IPS-NIHi7 (cell line): ENCODE measurements at regions not wholly inside any gene's neighbourhood (a gene's known extent, or its start where the extent isn't known, plus 50 kb on each side); places are given as distances from the start of the nearest gene placed in this dataset.
"Not testable (repeated sequence)": the region's sequence is repeated elsewhere in the genome, so short reads cannot be mapped to it uniquely, and the experiment has no call there.

ENCODE experiments used
- DNase-seq: peaks from one replicate; pipeline ENCODE4 v3.0.0; 2012; ENCODE audit warnings: mixed read lengths; ENCODE audit errors: extremely low spot score

- no peak for DNase-seq
These were observed 875.2 kb downstream of the FLRT2 start for GRCh38 chr14:86404989-86405649.

- no peak for DNase-seq
These were observed 874.5 kb downstream of the FLRT2 start for GRCh38 chr14:86404425-86404824.

DNA sequence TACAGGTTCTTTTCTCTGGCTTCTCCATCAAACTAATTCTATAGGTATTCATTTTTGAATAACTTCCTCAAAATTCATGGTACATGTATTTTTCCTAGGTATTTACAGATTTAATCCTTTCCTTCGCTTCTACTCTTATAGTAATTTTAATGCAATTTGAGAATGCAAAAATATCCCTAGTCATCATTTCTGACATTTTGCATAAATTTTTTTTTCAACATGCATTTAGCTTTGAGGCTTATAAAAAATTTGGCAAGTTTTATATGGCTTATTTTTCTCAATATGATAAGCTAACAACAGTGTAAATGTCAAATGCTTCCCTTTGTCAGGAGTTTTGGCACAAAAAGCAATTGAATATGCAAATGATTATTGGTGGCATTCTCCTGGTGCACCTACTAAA lies 872.6 kb downstream of the FLRT2 start:
- DNase-seq, result no peak

- no peak for DNase-seq
These were observed 861.1 kb downstream of the FLRT2 start for GRCh38 chr14:86391085-86391484.

DNA sequence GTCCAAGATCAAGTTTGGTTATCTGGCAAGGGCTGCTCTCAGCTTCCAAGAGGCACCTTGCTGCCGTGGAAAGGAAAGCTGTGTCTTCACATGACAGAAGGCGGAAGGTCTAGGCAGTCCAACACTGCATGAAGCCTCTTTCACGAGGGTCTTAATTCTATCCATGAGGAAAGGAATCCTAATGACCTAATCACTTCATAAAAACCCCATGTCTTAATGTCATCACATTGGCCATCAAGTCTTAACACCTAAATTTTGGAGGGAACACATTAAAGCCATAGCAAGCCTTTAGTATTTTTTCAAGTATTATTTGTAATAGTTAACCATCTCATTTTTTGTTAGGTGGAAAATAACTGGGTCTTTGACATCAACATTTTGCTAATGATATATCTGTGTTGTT lies 858.3 kb downstream of the FLRT2 start:
- DNase-seq, result no peak

- DNase-seq, result no peak
These were observed 843.9 kb downstream of the FLRT2 start for GRCh38 chr14:86373886-86374285.

DNA sequence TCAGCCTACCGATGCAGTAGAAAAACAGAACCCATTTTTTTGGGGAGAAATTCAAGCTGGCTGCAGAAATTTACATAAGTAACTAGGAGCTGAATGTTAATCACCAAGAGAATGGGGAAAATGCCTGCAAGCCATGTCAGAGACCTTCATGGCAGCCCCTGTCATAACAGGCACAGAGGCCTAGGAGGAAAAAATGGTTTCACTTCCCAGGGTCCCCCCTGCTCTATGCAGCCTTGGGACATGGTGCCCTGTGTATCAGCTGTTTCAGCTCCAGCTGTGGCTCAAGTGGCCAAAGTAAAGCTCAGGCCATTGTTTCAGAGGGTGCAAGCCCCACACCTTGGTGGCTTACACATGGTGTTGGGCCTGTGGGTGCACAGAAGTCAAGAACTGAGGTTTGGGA lies 842.5 kb downstream of the FLRT2 start:
- no peak for DNase-seq

DNA sequence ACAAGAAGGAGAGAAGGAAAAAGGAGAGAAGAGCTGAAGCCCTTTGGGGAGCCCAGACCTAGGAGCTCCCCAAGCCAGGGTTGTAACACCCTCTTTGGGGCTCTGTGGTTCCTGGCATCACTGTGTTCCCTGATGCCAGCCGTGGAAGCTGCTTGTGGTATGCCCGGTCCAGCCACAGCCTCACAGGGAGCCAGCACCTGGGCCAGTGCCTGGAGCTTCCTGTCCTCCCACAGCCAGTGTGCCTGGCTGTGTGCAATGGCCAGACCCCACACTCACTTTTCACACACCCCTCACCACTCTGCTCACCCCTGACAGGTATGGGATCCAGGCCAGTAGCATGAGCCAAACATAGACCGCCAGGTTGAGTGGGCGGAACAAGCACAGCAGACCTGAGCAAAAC lies 834.7 kb downstream of the FLRT2 start:
- no peak for DNase-seq

DNA sequence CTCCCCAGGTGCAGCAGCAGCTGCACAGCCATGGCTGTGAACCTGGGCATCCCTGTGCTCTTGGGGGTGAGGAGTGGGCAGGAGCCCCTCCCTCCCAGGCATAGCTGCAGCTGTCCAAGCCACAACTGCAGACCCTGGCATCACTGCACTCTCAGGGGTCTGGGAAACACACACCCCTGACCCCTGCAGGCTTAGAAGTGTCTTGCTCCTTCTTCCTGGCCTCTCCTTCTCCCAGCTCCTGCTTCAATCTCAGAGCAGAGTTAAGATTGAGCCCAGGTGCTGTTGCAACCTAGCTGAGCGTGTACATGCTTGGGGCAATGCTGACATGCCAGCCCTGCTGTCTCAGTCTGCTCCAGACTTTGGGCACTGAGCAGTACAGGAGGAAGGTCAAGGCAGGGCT lies 833.6 kb downstream of the FLRT2 start:
- no peak for DNase-seq

- DNase-seq, result no peak
These were observed 833.1 kb downstream of the FLRT2 start for GRCh38 chr14:86363047-86363446.

GRCh38 chr14:86357876-86358275 lies 827.9 kb downstream of the FLRT2 start:
- no peak for DNase-seq

DNA sequence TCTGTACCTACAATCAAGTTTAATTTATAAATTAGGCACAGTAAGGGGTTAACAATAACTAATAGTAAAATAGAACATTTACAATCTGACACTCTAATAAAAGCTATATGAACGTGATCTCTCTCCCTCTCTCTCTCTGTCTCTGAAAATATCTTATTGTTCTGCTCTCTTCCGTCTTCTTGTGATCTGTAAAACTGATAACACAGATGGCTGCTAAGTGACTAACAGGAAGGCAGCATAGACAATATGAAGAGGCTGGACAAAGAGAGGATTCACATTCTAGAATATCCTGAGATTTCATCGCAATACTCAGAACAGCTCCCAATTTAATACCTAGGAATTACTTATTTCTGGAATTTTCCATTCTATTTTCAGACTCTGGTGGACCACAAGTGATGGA lies 827.2 kb downstream of the FLRT2 start:
- no peak for DNase-seq

- DNase-seq, result no peak
These were observed 817.0 kb downstream of the FLRT2 start for GRCh38 chr14:86346818-86347384.

DNA sequence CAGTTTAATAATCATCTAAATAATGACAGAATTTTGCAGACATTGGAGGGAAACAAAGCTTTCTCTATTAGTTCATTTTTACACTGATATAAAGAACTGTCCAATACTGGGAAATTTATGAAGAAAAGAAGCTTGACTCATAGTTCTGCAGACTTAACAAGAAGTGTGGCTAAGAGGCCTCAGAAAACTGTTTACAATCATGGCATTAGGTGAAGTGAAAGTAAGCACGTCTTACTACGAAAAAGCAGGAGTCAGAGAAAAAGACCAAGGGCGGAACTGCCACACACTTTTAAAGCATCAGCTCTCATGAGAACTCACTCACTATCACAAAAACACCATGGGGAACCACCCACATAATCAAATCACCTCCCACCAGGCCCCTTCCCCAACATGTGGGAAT lies 804.4 kb downstream of the FLRT2 start:
- DNase-seq, result no peak

GRCh38 chr14:86333493-86333892 lies 803.5 kb downstream of the FLRT2 start:
- no peak for DNase-seq

- no peak for DNase-seq
These were observed 801.4 kb downstream of the FLRT2 start for GRCh38 chr14:86331341-86331740.

DNA sequence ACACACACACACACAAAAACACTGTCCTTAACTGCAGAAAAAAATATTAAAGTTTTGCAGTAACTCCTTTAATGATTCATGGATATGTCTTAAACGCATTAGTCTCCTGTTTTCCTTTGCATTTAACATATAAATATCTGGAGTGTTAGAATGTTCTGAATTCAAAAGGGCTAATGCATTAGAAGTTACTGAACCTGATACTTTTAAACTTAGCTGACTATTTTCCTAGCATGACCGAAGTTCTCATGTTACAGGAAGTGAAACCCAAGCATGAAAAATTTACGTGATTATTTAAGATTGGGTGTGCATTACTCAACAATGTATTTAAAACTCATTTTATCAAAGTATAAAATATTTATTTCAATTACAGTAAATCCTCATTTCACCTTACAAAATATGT lies 791.2 kb downstream of the FLRT2 start:
- no peak for DNase-seq

DNA sequence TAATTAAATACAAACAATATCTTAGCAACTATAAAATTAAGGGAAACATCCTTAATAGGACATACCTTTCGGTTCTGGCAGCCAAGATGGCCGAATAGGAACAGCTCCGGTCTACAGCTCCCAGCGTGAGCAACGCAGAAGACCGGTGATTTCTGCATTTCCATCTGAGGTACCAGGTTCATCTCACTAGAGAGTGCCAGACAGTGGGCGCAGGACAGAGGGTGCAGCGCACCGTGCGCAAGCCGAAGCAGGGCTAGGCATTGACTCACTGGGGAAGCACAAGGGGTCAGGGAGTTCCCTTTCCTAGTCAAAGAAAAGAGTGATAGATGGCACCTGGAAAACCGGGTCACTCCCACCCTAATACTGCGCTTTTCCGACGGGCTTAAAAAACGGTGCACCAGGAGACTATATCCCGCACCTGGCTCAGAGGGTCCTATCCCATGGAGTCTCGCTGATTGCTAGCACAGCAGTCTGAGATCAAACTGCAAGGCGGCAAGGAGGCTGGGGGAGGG lies 782.3 kb downstream of the FLRT2 start:
- not testable (repeated sequence) for DNase-seq

GRCh38 chr14:86311151-86311550 lies 781.2 kb downstream of the FLRT2 start:
- DNase-seq, result no peak

- no peak for DNase-seq
These were observed 780.7 kb downstream of the FLRT2 start for GRCh38 chr14:86310611-86311010.

DNA sequence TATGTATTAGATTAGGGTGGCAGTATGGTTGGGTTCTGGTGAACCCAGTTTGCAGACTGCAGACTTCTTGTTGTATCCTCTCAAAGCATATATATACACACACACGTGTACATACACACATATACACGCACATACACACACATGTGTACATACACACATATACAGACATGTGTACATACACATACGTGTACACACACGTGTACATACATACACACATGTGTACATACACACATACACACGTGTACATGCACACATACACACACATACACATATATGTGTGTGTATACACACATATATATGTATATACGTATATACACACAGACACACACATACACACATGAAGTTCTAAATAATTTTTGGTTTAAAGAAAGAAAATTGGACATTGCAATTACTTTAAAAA lies 780.2 kb downstream of the FLRT2 start:
- no peak for DNase-seq

GRCh38 chr14:86305058-86305457 lies 775.1 kb downstream of the FLRT2 start:
- DNase-seq, result no peak

- no peak for DNase-seq
These were observed 770.0 kb downstream of the FLRT2 start for GRCh38 chr14:86299994-86300393.

GRCh38 chr14:86296173-86296572 lies 766.2 kb downstream of the FLRT2 start:
- DNase-seq, result no peak
